Activated naive CD4-positive, alpha-beta T cell treated with anti-CD3 and anti-CD28 coated beads, Interleukin-2, amount 10 ng/mL, durations not matched to agents 7 days and 5 days (primary cell): ENCODE measurements at regions not wholly inside any gene's neighbourhood (a gene's known extent, or its start where the extent isn't known, plus 50 kb on each side); places are given as distances from the start of the nearest gene placed in this dataset.
"Not testable (repeated sequence)": the region's sequence is repeated elsewhere in the genome, so short reads cannot be mapped to it uniquely, and the experiment has no call there.

ENCODE experiments used
- CTCF ChIA-PET: fragments of 350-600 bp; sonication (Branson Sonifier 250); formaldehyde crosslinking; loops from one replicate; lab custom pipeline; 2021; ENCODE audit warnings: antibody characterized with exemption; lab: Charles Lee
- DNase-seq: peaks from one replicate; pipeline ENCODE4 v3.0.0-alpha.2; 2020
- H3K27ac Mint-ChIP-seq: one replicate; pipeline ENCODE4 v1.8.0; 2021; ENCODE audit warnings: mild to moderate bottlenecking, moderate library complexity, mixed read lengths
- H3K27me3 Mint-ChIP-seq: one replicate; pipeline ENCODE4 v1.8.0; 2021; ENCODE audit warnings: mild to moderate bottlenecking, mixed read lengths
- H3K36me3 Mint-ChIP-seq: one replicate; pipeline ENCODE4 v1.8.0; 2021; ENCODE audit warnings: mixed read lengths
- H3K4me1 Mint-ChIP-seq: one replicate; pipeline ENCODE4 v1.8.0; 2021; ENCODE audit warnings: mixed read lengths
- H3K4me3 Mint-ChIP-seq: one replicate; pipeline ENCODE4 v1.8.0; 2021; ENCODE audit warnings: mild to moderate bottlenecking, moderate library complexity, mixed read lengths
- H3K9me3 Mint-ChIP-seq: one replicate; pipeline ENCODE4 v1.8.0; 2021; ENCODE audit warnings: mixed read lengths

GRCh38 chr6:74717591-74717990 lies 488.3 kb downstream of the COL12A1 start:
- no peaks in the 10 kb centered on the region for H3K4me1 Mint-ChIP-seq

GRCh38 chr6:74715355-74716085 lies 490.3 kb downstream of the COL12A1 start:
- no peak overlapping the region for H3K4me3 Mint-ChIP-seq
- H3K9me3 Mint-ChIP-seq, result no peaks in the 10 kb centered on the region
- H3K27me3 Mint-ChIP-seq, result no peaks in the 10 kb centered on the region
- no peak overlapping the region for H3K27ac Mint-ChIP-seq
- no peaks in the 10 kb centered on the region for H3K36me3 Mint-ChIP-seq
- CTCF ChIA-PET, result no interaction called here
- H3K4me1 Mint-ChIP-seq, result no peaks in the 10 kb centered on the region
- DNase-seq, result no peak

More at GRCh38 chr6:74717591-74717990, 488.3 kb downstream of the COL12A1 start:
- CTCF ChIA-PET, result no interaction called here
- H3K4me3 Mint-ChIP-seq, result no peak overlapping the region
- no peaks in the 10 kb centered on the region for H3K9me3 Mint-ChIP-seq
- H3K27me3 Mint-ChIP-seq, result no peaks in the 10 kb centered on the region
- DNase-seq, result no peak
- no peak overlapping the region for H3K27ac Mint-ChIP-seq
- no peaks in the 10 kb centered on the region for H3K36me3 Mint-ChIP-seq

- CTCF ChIA-PET, result no interaction called here
These were observed 491.9 kb downstream of the COL12A1 start for GRCh38 chr6:74713941-74714340.

GRCh38 chr6:74705451-74705850 lies 500.4 kb downstream of the COL12A1 start:
- H3K27ac Mint-ChIP-seq, result no peak overlapping the region
- H3K27me3 Mint-ChIP-seq, result no peaks in the 10 kb centered on the region
- H3K9me3 Mint-ChIP-seq, result no peaks in the 10 kb centered on the region
- H3K4me1 Mint-ChIP-seq, result no peaks in the 10 kb centered on the region
- no peak for DNase-seq
- no peak overlapping the region for H3K4me3 Mint-ChIP-seq
- H3K36me3 Mint-ChIP-seq, result no peaks in the 10 kb centered on the region
- CTCF ChIA-PET, result no interaction called here

More at GRCh38 chr6:74713941-74714340, 491.9 kb downstream of the COL12A1 start:
- Mint-ChIP-seq H3K4me3 (no peak overlapping the region), H3K4me1 (no peaks in the 10 kb centered on the region), H3K9me3 (no peaks in the 10 kb centered on the region), H3K36me3 (no peaks in the 10 kb centered on the region), H3K27me3 (no peaks in the 10 kb centered on the region), H3K27ac (no peak overlapping the region)
- DNase-seq, result no peak

GRCh38 chr6:74704540-74704939 lies 501.3 kb downstream of the COL12A1 start:
- H3K27ac Mint-ChIP-seq, DNase-seq, H3K36me3 Mint-ChIP-seq, H3K4me3 Mint-ChIP-seq, H3K9me3 Mint-ChIP-seq, H3K4me1 Mint-ChIP-seq, H3K27me3 Mint-ChIP-seq, CTCF ChIA-PET: not testable (repeated sequence)

GRCh38 chr6:74690365-74690764 lies 515.5 kb downstream of the COL12A1 start:
- DNase-seq, result no peak
- Mint-ChIP-seq H3K4me1 (no peaks in the 10 kb centered on the region), H3K27me3 (no peaks in the 10 kb centered on the region), H3K27ac (no peak overlapping the region), H3K4me3 (no peak overlapping the region), H3K9me3 (peaks cover 2% of the 10 kb centered on the region), H3K36me3 (no peaks in the 10 kb centered on the region)
- CTCF ChIA-PET, result no interaction called here

GRCh38 chr6:74689601-74690000 lies 516.3 kb downstream of the COL12A1 start:
- H3K27me3 Mint-ChIP-seq, result no peaks in the 10 kb centered on the region
- no peak for DNase-seq
- H3K4me1 Mint-ChIP-seq, result no peaks in the 10 kb centered on the region
- no peak overlapping the region for H3K4me3 Mint-ChIP-seq
- peaks cover 2% of the 10 kb centered on the region for H3K9me3 Mint-ChIP-seq
- no peak overlapping the region for H3K27ac Mint-ChIP-seq
- CTCF ChIA-PET, result no interaction called here
- no peaks in the 10 kb centered on the region for H3K36me3 Mint-ChIP-seq

GRCh38 chr6:74677463-74677862 lies 528.4 kb downstream of the COL12A1 start:
- CTCF ChIA-PET, result no interaction called here
- Mint-ChIP-seq H3K4me1 (no peaks in the 10 kb centered on the region), H3K27me3 (no peaks in the 10 kb centered on the region), H3K4me3 (no peak overlapping the region), H3K36me3 (no peaks in the 10 kb centered on the region), H3K9me3 (peaks cover 4% of the 10 kb centered on the region), H3K27ac (no peak overlapping the region)
- no peak for DNase-seq

- Mint-ChIP-seq H3K4me1 (no peaks in the 10 kb centered on the region), H3K9me3 (peaks cover 4% of the 10 kb centered on the region), H3K36me3 (no peaks in the 10 kb centered on the region), H3K27me3 (no peaks in the 10 kb centered on the region), H3K4me3 (no peak overlapping the region), H3K27ac (no peak overlapping the region)
- CTCF ChIA-PET, result no interaction called here
- no peak for DNase-seq
These were observed 528.9 kb downstream of the COL12A1 start for GRCh38 chr6:74676906-74677305.

- Mint-ChIP-seq H3K4me3 (no peak overlapping the region), H3K27ac (no peak overlapping the region), H3K4me1 (no peaks in the 10 kb centered on the region), H3K9me3 (peaks cover 7% of the 10 kb centered on the region), H3K27me3 (no peaks in the 10 kb centered on the region), H3K36me3 (no peaks in the 10 kb centered on the region)
- no peak for DNase-seq
- CTCF ChIA-PET, result no interaction called here
These were observed 531.5 kb downstream of the COL12A1 start for GRCh38 chr6:74674377-74674776.

GRCh38 chr6:74671558-74672025 lies 534.3 kb downstream of the COL12A1 start:
- Mint-ChIP-seq H3K9me3 (peaks cover 15% of the 10 kb centered on the region), H3K4me3 (no peak overlapping the region), H3K27ac (no peak overlapping the region), H3K4me1 (no peaks in the 10 kb centered on the region), H3K36me3 (no peaks in the 10 kb centered on the region), H3K27me3 (no peaks in the 10 kb centered on the region)
- CTCF ChIA-PET, result no interaction called here
- no peak for DNase-seq

GRCh38 chr6:74658391-74658790 lies 547.5 kb downstream of the COL12A1 start:
- no peak overlapping the region for H3K27ac Mint-ChIP-seq
- no peaks in the 10 kb centered on the region for H3K27me3 Mint-ChIP-seq
- DNase-seq, result no peak
- no peaks in the 10 kb centered on the region for H3K4me1 Mint-ChIP-seq
- no peak overlapping the region for H3K4me3 Mint-ChIP-seq
- no peaks in the 10 kb centered on the region for H3K36me3 Mint-ChIP-seq
- CTCF ChIA-PET, result no interaction called here
- peaks cover 9% of the 10 kb centered on the region for H3K9me3 Mint-ChIP-seq

GRCh38 chr6:74657931-74658330 lies 547.9 kb downstream of the COL12A1 start:
- Mint-ChIP-seq H3K4me3 (no peak overlapping the region), H3K4me1 (no peaks in the 10 kb centered on the region), H3K27ac (no peak overlapping the region), H3K9me3 (peaks cover 6% of the 10 kb centered on the region), H3K27me3 (no peaks in the 10 kb centered on the region), H3K36me3 (no peaks in the 10 kb centered on the region)
- no peak for DNase-seq
- CTCF ChIA-PET, result no interaction called here

- no peak overlapping the region for H3K4me3 Mint-ChIP-seq
- H3K4me1 Mint-ChIP-seq, result no peaks in the 10 kb centered on the region
- H3K9me3 Mint-ChIP-seq, result peaks cover 6% of the 10 kb centered on the region
- H3K36me3 Mint-ChIP-seq, result no peaks in the 10 kb centered on the region
- CTCF ChIA-PET, result no interaction called here
- no peaks in the 10 kb centered on the region for H3K27me3 Mint-ChIP-seq
- H3K27ac Mint-ChIP-seq, result no peak overlapping the region
- DNase-seq, result no peak
These were observed 548.8 kb downstream of the COL12A1 start for GRCh38 chr6:74657011-74657410.

- H3K4me1 Mint-ChIP-seq, result no peaks in the 10 kb centered on the region
- no peaks in the 10 kb centered on the region for H3K36me3 Mint-ChIP-seq
- DNase-seq, result no peak
- no peaks in the 10 kb centered on the region for H3K27me3 Mint-ChIP-seq
- no peak overlapping the region for H3K27ac Mint-ChIP-seq
- CTCF ChIA-PET, result no interaction called here
- H3K9me3 Mint-ChIP-seq, result peaks cover 6% of the 10 kb centered on the region
- no peak overlapping the region for H3K4me3 Mint-ChIP-seq
These were observed 549.4 kb downstream of the COL12A1 start for GRCh38 chr6:74656453-74656852.
